Fibroblast of pulmonary artery (primary cell): ENCODE measurements at regions not wholly inside any gene's neighbourhood (a gene's known extent, or its start where the extent isn't known, plus 50 kb on each side); places are given as distances from the start of the nearest gene placed in this dataset.

Experiments
- DNase-seq: peaks from one replicate; pipeline ENCODE4 v3.0.0-alpha.2; 2010; ENCODE audit warnings: low read depth
- H3K4me3 ChIP-seq: replicated peaks from 2 replicates; pipeline ENCODE4 v1.5.1; 2011; ENCODE audit warnings: low read depth, mild to moderate bottlenecking, control low read depth, low read length, moderate library complexity
- CTCF ChIP-seq: IDR thresholded peaks from 2 replicates; pipeline ENCODE4 v1.5.1; 2011; ENCODE audit warnings: mild to moderate bottlenecking, control low read depth, low read length, inconsistent platforms; ENCODE audit errors: missing control alignments

GRCh38 chr3:94776401-94776915 is 713.6 kb downstream of the NSUN3 start:
- DNase-seq, result no peak
- H3K4me3 ChIP-seq, result no peak overlapping the region
- no peak for TF ChIP-seq CTCF

DNA sequence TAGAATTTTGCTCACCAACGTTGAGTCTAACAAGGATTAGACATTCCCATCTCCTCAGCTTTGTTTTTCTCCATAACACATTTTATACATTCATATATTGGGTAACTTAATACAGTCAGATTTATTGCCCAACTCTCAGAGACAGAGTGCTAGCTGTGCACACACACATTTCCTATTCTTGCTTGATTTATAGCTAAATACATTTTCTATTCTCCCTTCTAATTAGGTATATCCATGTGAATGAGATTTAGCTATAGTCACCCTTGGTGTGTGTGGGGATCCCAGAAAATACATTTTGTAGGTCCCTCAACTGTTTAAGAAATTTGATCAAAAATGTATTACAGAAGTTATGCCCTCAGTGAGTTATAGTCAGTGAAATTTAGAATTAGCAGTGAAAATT is 715.4 kb downstream of the NSUN3 start:
- DNase-seq, result no peak
- H3K4me3 ChIP-seq, result no peak overlapping the region
- no peak for TF ChIP-seq CTCF

GRCh38 chr3:94778814-94779494 is 716.1 kb downstream of the NSUN3 start:
- DNase-seq, result no peak
- TF ChIP-seq CTCF, result no peak
- H3K4me3 ChIP-seq, result no peak overlapping the region

GRCh38 chr3:94779699-94780098 is 716.8 kb downstream of the NSUN3 start:
- no peak overlapping the region for H3K4me3 ChIP-seq
- no peak for TF ChIP-seq CTCF
- DNase-seq, result no peak

- TF ChIP-seq CTCF, result no peak
These were observed 721.4 kb downstream of the NSUN3 start for GRCh38 chr3:94784274-94784673.

GRCh38 chr3:94787066-94787465 is 724.2 kb downstream of the NSUN3 start:
- no peak overlapping the region for H3K4me3 ChIP-seq
- TF ChIP-seq CTCF, result no peak
- DNase-seq, result no peak

More at GRCh38 chr3:94784274-94784673, 721.4 kb downstream of the NSUN3 start:
- H3K4me3 ChIP-seq, result no peak overlapping the region
- no peak for DNase-seq

- H3K4me3 ChIP-seq, result no peak overlapping the region
- DNase-seq, result no peak
- TF ChIP-seq CTCF, result no peak
These were observed 724.9 kb downstream of the NSUN3 start for GRCh38 chr3:94787734-94788270.
